ENCODE measurements at regions not wholly inside any gene's neighbourhood (a gene's known extent, or its start where the extent isn't known, plus 50 kb on each side); places are given as distances from the start of the nearest gene placed in this dataset.

DNA sequence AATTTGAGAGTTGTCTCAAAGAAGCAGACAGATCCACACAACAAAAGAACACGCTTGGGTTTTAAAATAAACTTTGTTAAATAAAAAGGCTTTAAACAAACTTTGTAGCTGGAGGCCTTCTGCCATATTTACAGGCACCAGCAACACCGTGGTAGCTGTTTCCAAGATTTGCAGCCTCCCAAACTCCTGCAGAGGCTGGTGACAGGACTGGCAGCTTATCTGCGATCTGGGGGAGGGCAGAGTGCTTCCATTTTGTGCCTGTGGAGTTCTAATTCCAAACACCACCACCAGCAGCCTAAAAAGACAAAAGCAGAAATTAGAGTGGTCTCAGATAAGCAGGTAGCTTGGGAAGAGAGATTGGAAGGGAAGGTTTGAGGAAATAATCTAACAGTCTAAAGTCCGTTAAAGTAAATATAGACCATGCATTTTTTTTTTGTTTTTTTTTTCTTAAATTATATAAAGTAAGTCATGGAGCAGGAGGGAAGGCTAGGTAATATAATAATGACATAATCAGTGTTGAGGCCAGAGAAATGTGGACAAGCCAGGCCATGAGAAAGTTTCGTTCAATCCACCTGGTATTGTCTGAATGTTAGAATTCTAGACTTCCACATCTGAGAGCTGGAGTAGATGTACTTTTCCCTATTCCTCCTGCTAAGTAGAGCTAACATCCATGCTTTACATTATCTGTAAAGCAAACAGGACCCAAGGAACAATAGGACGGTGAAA lies 69.6 kb upstream of the TMEM132D start:
- WGBS (ENCODE audit: insufficient coverage) = 75% methylated on average over 4 of the region's 6 CpGs
- TF ChIP-seq, protein P1, sequence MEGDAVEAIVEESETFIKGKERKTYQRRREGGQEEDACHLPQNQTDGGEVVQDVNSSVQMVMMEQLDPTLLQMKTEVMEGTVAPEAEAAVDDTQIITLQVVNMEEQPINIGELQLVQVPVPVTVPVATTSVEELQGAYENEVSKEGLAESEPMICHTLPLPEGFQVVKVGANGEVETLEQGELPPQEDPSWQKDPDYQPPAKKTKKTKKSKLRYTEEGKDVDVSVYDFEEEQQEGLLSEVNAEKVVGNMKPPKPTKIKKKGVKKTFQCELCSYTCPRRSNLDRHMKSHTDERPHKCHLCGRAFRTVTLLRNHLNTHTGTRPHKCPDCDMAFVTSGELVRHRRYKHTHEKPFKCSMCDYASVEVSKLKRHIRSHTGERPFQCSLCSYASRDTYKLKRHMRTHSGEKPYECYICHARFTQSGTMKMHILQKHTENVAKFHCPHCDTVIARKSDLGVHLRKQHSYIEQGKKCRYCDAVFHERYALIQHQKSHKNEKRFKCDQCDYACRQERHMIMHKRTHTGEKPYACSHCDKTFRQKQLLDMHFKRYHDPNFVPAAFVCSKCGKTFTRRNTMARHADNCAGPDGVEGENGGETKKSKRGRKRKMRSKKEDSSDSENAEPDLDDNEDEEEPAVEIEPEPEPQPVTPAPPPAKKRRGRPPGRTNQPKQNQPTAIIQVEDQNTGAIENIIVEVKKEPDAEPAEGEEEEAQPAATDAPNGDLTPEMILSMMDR (IDR thresholded peaks at IDR 0.05) = no peak
- Mint-ChIP-seq H3K27me3 (ENCODE audit: low read depth in 2 of 2) (peaks cover 0 to 3% of the 10 kb centered on the region in 2 donors), H3K4me3 (no peak overlapping the region), H3K27ac (no peak overlapping the region), H3K9me3 (no peaks in the 10 kb centered on the region), H3K36me3 (no peaks in the 10 kb centered on the region), H3K4me1 (no peaks in the 10 kb centered on the region)
- Histone ChIP-seq H3K27me3 (ENCODE audit: control insufficient read depth, insufficient read depth, low read length) (no peaks in the 10 kb centered on the region), H3K4me1 (ENCODE audit: control insufficient read depth, insufficient read depth, low read length) (no peaks in the 10 kb centered on the region), H3K36me3 (ENCODE audit: control insufficient read depth, insufficient read depth, low read length) (no peaks in the 10 kb centered on the region), H3K9me3 (ENCODE audit: control insufficient read depth, insufficient read depth, low read length) (no peaks in the 10 kb centered on the region), H3K27ac (ENCODE audit: low read length) (no peak overlapping the region), H3K4me3 (ENCODE audit: low read length) (no peak overlapping the region)
- ATAC-seq (no peak), DNase-seq (no peak)
- intact Hi-C loops (cut with micrococcal nuclease) = no loop called here

DNA sequence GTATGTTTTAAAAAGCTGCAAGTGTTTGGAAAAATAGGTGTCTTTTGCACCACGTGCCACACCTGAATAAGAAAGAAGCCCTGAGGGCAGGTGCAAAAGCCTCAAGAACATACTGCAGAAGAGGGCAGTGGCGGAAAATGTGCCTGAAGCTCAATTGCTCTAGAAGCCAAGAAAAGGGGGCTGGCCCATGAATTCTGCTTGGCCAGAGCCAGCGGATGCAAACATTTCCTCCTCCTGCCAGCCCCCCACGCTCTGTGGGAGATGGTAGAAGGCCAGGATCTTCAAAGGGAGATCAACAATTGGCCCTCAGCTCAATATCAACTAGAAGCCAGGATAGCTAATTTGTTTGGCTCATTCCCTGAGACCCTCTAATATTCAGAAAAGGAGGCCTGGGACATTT lies 80.3 kb upstream of the TMEM132D start:
- no peak overlapping the region for H3K4me3 Mint-ChIP-seq
- intact Hi-C loops (cut with micrococcal nuclease) = no loop called here
- WGBS (ENCODE audit: insufficient coverage) = 33% methylated on average over 4 of the region's 4 CpGs
- Histone ChIP-seq H3K27me3 (ENCODE audit: control insufficient read depth, insufficient read depth, low read length) (no peaks in the 10 kb centered on the region), H3K4me1 (ENCODE audit: control insufficient read depth, insufficient read depth, low read length) (no peaks in the 10 kb centered on the region), H3K4me3 (ENCODE audit: low read length) (no peak overlapping the region), H3K9me3 (ENCODE audit: control insufficient read depth, insufficient read depth, low read length) (no peaks in the 10 kb centered on the region), H3K36me3 (ENCODE audit: control insufficient read depth, insufficient read depth, low read length) (no peaks in the 10 kb centered on the region), H3K27ac (ENCODE audit: low read length) (no peak overlapping the region)
- H3K9me3 Mint-ChIP-seq = peaks cover 0 to 4% of the 10 kb centered on the region in 2 donors
- DNase-seq (no peak), ATAC-seq (no peak)
- no peaks in the 10 kb centered on the region for H3K36me3 Mint-ChIP-seq
- no peaks in the 10 kb centered on the region for H3K4me1 Mint-ChIP-seq
- peaks cover 15% of the 10 kb centered on the region in 2 donors for H3K27me3 Mint-ChIP-seq (ENCODE audit: low read depth in 2 of 2)
- TF ChIP-seq, protein P1 (IDR thresholded peaks at IDR 0.05) = no peak
- no peak overlapping the region for H3K27ac Mint-ChIP-seq

DNA sequence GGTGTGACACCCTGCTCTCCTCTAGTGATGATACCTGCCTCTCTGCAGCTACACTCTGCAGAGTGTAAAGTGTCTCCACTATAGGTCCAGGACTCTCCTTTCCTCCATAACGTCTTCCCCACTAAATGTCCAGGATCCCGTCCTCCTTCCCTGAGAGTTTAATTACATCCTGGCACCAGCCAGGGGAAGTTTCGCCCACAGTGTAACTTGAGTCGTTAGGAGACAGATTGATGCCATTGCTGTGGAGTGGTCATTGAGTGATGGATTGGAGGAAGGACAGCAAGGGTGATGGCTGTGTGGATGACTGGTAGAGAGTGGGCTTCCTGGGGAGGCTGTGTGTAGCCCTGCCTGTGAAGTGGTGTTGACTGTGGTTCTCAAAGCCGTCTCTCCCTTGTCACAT lies 84.0 kb upstream of the TMEM132D start:
- Mint-ChIP-seq H3K9me3 (peaks cover 2% of the 10 kb centered on the region in 2 donors), H3K36me3 (no peaks in the 10 kb centered on the region), H3K4me1 (no peaks in the 10 kb centered on the region), H3K27me3 (ENCODE audit: low read depth in 2 of 2) (peaks cover 11 to 15% of the 10 kb centered on the region in 2 donors), H3K27ac (no peak overlapping the region), H3K4me3 (no peak overlapping the region)
- no peak for DNase-seq
- TF ChIP-seq, protein P1 (IDR thresholded peaks at IDR 0.05) = no peak
- no peaks in the 10 kb centered on the region for H3K27me3 ChIP-seq (ENCODE audit: control insufficient read depth, insufficient read depth, low read length)
- no peak for ATAC-seq
- H3K9me3 ChIP-seq (ENCODE audit: control insufficient read depth, insufficient read depth, low read length) = no peaks in the 10 kb centered on the region
- no peak overlapping the region for H3K4me3 ChIP-seq (ENCODE audit: low read length)
- no peaks in the 10 kb centered on the region for H3K36me3 ChIP-seq (ENCODE audit: control insufficient read depth, insufficient read depth, low read length)
- intact Hi-C loops (cut with micrococcal nuclease) = no loop called here
- 27% methylated on average over 4 of the region's 5 CpGs for WGBS (ENCODE audit: insufficient coverage)
- H3K4me1 ChIP-seq (ENCODE audit: control insufficient read depth, insufficient read depth, low read length) = no peaks in the 10 kb centered on the region
- no peak overlapping the region for H3K27ac ChIP-seq (ENCODE audit: low read length)

DNA sequence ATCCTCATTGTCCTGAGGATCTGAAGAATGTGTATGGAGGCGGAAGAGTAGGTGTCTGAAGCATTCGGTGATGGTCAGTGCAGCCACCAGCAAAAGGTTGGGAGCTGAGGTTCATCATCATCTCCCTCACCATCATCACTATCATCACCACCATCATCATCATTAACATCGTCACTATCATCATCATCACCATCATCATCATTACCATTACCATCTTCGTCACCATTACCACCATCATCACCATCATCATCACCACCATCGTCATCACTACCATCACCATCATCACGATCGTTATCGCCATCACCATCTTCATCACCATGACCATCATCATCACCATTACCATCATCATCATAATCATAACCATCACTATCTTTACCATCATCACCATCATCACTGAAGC lies 90.8 kb upstream of the TMEM132D start:
- no peaks in the 10 kb centered on the region for H3K27me3 ChIP-seq (ENCODE audit: control insufficient read depth, insufficient read depth, low read length)
- H3K9me3 ChIP-seq (ENCODE audit: control insufficient read depth, insufficient read depth, low read length) = no peaks in the 10 kb centered on the region
- ATAC-seq = no peak
- Mint-ChIP-seq H3K4me3 (no peak overlapping the region), H3K27me3 (ENCODE audit: low read depth in 2 of 2) (peaks cover 0 to 6% of the 10 kb centered on the region in 2 donors), H3K9me3 (peaks cover 2 to 3% of the 10 kb centered on the region in 2 donors), H3K36me3 (no peaks in the 10 kb centered on the region), H3K4me1 (no peaks in the 10 kb centered on the region), H3K27ac (no peak overlapping the region)
- DNase-seq = no peak
- 88% methylated on average over 8 of the region's 8 CpGs for WGBS (ENCODE audit: insufficient coverage)
- H3K4me3 ChIP-seq (ENCODE audit: low read length) = no peak overlapping the region
- intact Hi-C loops (cut with micrococcal nuclease) = no loop called here
- H3K27ac ChIP-seq (ENCODE audit: low read length) = no peak overlapping the region
- no peaks in the 10 kb centered on the region for H3K36me3 ChIP-seq (ENCODE audit: control insufficient read depth, insufficient read depth, low read length)
- H3K4me1 ChIP-seq (ENCODE audit: control insufficient read depth, insufficient read depth, low read length) = no peaks in the 10 kb centered on the region
- TF ChIP-seq, protein P1 (IDR thresholded peaks at IDR 0.05) = no peak
